HCT116 (cell line): ENCODE measurements at regions not wholly inside any gene's neighbourhood (a gene's known extent, or its start where the extent isn't known, plus 50 kb on each side); places are given as distances from the start of the nearest gene placed in this dataset.

Experiments used
- ATAC-seq: fragments of 200-7000 bp; cut with Tn5 transposase; 2 replicates; pipeline ENCODE4 v1.9.1; 2020; ENCODE audit warnings: mild to moderate bottlenecking, moderate library complexity
- BruUV-seq: library from RNA; stranded (reverse); fragments of 400-500 nt; replicated peaks from 2 replicates; lab custom pipeline; 2021; lab: Mats Ljungman, UMichigan
- CTCF ChIA-PET: fragments of 300-600 bp; sonication (Branson Sonifier 250); formaldehyde crosslinking; loops from one replicate; lab custom pipeline; 2021; ENCODE audit warnings: antibody characterized with exemption; lab: Charles Lee
- POLR2A ChIA-PET: fragments of 300-600, 350-600 bp; sonication (Branson Sonifier 250); formaldehyde crosslinking; loops from one replicate; lab custom pipeline; 2021; ENCODE audit warnings: antibody characterized with exemption; lab: Charles Lee
- RAD21 ChIA-PET, 2 experiments: fragments of 300-600 bp; sonication (Branson Sonifier 250); formaldehyde crosslinking; loops; one replicate each; lab custom pipeline; 2023; ENCODE audit warnings: low total read pairs in 2 of 2; ENCODE audit not compliant: uncharacterized antibody in 2 of 2, unreplicated experiment in 2 of 2, low non-redundant PET in 1 of 2; lab: Charles Lee
- DNase-seq: peaks from one replicate; pipeline ENCODE4 v3.0.0-alpha.2; 2010; ENCODE audit warnings: low read depth, low spot score
- H2AFZ ChIP-seq: fragments of 200-600 bp; shearing (Covaris generic), sonication (generic); 2 replicates; pipeline ENCODE4 v1.6.1; 2017; ENCODE audit warnings: low read depth, mixed run types, mixed read lengths, antibody characterized with exemption, low read length; ENCODE audit not compliant: poor library complexity, severe bottlenecking
- H3K27ac ChIP-seq: 2 replicates; pipeline ENCODE4 v1.5.1; 2012; ENCODE audit warnings: low read depth, low read length
- H3K27me3 ChIP-seq: fragments of 200-600 bp; sonication (generic); 2 replicates; pipeline ENCODE4 v1.6.1; 2016; ENCODE audit warnings: mixed run types, low read length, mixed read lengths; ENCODE audit not compliant: insufficient read depth
- H3K36me3 ChIP-seq, 2 experiments: fragments of 200-500 bp in 1 of 2; fragments of 200-600 bp in 1 of 2; sonication (Bioruptor generic) in 1 of 2; sonication (generic) in 1 of 2; 2 replicates each; pipeline versions ENCODE4 v1.5.1 to v1.6.1; 2014 to 2016; ENCODE audit warnings: low read length in 2 of 2, inconsistent platforms in 1 of 2, mixed read lengths in 1 of 2, mixed run types in 1 of 2; ENCODE audit not compliant: insufficient read depth in 2 of 2, control insufficient read depth in 1 of 2
- H3K4me1 ChIP-seq, 2 experiments: fragments of 200-600 bp in 1 of 2; sonication (generic) in 1 of 2; 2 replicates each; pipeline versions ENCODE4 v1.5.1 to v1.6.1; 2012 to 2017; ENCODE audit warnings: low read length in 2 of 2, inconsistent platforms in 1 of 2, mild to moderate bottlenecking in 1 of 2, mixed read lengths in 1 of 2, mixed run types in 1 of 2, moderate library complexity in 1 of 2; ENCODE audit not compliant: insufficient read depth in 2 of 2, control insufficient read depth in 1 of 2
- H3K4me2 ChIP-seq: fragments of 200-600 bp; sonication (generic); 2 replicates; pipeline ENCODE4 v1.6.1; 2017; ENCODE audit warnings: mixed run types, low read length, mixed read lengths
- H3K4me3 ChIP-seq, 2 experiments: fragments of 200-600 bp in 1 of 2; sonication (generic) in 1 of 2; replicated peaks in 1 of 2; 2 replicates each; pipeline ENCODE4 v1.5.1; 2011 to 2016; ENCODE audit warnings: low read length in 2 of 2, control low read depth in 1 of 2, low read depth in 1 of 2, mild to moderate bottlenecking in 1 of 2, mixed read lengths in 1 of 2, mixed run types in 1 of 2
- H3K79me2 ChIP-seq: fragments of 200-600 bp; sonication (generic); 2 replicates; pipeline ENCODE4 v1.6.1; 2017; ENCODE audit warnings: mild to moderate bottlenecking, mixed run types, low read length, moderate library complexity, mixed read lengths; ENCODE audit not compliant: insufficient read depth
- H3K9ac ChIP-seq: fragments of 200-600 bp; sonication (generic); 2 replicates; pipeline ENCODE4 v1.6.1; 2016; ENCODE audit warnings: low read length, mixed read lengths
- H3K9me2 ChIP-seq: fragments of 200-600 bp; sonication (generic), shearing (Covaris generic); 2 replicates; pipeline ENCODE4 v1.6.1; 2017; ENCODE audit warnings: mixed run types, mild to moderate bottlenecking, moderate library complexity; ENCODE audit not compliant: insufficient read depth
- H3K9me3 ChIP-seq, 2 experiments: fragments of 200-500 bp in 1 of 2; fragments of 200-600 bp in 1 of 2; sonication (Bioruptor generic) in 1 of 2; sonication (generic) in 1 of 2; 2 replicates each; pipeline ENCODE4 v1.6.1; 2014 to 2017; ENCODE audit warnings: low read length in 2 of 2, mixed read lengths in 2 of 2, inconsistent platforms in 1 of 2, low read depth in 1 of 2, mild to moderate bottlenecking in 1 of 2, mixed run types in 1 of 2, moderate library complexity in 1 of 2; ENCODE audit not compliant: control insufficient read depth in 1 of 2, insufficient read depth in 1 of 2
- H4K20me1 ChIP-seq: fragments of 200-600 bp; sonication (generic), shearing (Covaris generic); 2 replicates; pipeline ENCODE4 v1.6.1; 2017; ENCODE audit warnings: mixed run types, mild to moderate bottlenecking, moderate library complexity; ENCODE audit not compliant: insufficient read depth
- CBX3 ChIP-seq: IDR thresholded peaks from 2 replicates; pipeline ENCODE4 v1.6.1; 2012; ENCODE audit warnings: low read depth
- EGR1 ChIP-seq: IDR thresholded peaks from 2 replicates; pipeline ENCODE4 v1.6.1; 2012; ENCODE audit warnings: low read depth
- FOSL1 ChIP-seq: IDR thresholded peaks from 2 replicates; pipeline ENCODE4 v1.6.1; 2012; ENCODE audit warnings: low read depth
- intact Hi-C: fragments of 100-400 bp; cut with micrococcal nuclease; formaldehyde crosslinking; loops from 2 replicates; pipeline ENCODE4 v1.10.0; 2022
- TF ChIP-seq, protein P1 (sequence below): IDR thresholded peaks from 2 replicates; pipeline ENCODE4 v1.6.1; 2012; ENCODE audit warnings: low read depth

DNA sequence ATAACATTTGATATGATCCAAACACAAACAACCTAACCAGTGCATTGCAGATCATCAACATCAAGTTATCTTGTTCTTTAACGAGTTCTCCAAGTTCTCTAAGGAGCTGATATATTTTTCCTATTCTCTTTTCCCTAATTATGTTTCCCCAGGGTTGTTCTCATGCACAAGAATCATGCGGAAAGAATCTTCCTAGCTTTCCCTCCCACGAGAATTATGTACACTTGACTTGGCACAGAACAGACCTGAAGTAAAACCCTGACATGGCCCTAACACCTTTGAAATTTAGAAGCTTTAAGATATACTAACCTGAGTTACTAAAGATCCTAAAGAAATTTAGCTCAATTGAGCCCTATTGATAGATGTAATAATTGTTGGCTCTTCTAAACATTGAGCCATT is 110.7 kb upstream of the FST start (continued):
- TF ChIP-seq, protein P1, sequence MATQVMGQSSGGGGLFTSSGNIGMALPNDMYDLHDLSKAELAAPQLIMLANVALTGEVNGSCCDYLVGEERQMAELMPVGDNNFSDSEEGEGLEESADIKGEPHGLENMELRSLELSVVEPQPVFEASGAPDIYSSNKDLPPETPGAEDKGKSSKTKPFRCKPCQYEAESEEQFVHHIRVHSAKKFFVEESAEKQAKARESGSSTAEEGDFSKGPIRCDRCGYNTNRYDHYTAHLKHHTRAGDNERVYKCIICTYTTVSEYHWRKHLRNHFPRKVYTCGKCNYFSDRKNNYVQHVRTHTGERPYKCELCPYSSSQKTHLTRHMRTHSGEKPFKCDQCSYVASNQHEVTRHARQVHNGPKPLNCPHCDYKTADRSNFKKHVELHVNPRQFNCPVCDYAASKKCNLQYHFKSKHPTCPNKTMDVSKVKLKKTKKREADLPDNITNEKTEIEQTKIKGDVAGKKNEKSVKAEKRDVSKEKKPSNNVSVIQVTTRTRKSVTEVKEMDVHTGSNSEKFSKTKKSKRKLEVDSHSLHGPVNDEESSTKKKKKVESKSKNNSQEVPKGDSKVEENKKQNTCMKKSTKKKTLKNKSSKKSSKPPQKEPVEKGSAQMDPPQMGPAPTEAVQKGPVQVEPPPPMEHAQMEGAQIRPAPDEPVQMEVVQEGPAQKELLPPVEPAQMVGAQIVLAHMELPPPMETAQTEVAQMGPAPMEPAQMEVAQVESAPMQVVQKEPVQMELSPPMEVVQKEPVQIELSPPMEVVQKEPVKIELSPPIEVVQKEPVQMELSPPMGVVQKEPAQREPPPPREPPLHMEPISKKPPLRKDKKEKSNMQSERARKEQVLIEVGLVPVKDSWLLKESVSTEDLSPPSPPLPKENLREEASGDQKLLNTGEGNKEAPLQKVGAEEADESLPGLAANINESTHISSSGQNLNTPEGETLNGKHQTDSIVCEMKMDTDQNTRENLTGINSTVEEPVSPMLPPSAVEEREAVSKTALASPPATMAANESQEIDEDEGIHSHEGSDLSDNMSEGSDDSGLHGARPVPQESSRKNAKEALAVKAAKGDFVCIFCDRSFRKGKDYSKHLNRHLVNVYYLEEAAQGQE, result no peak
- no peak for TF ChIP-seq FOSL1
- TF ChIP-seq, all 23 proteins: peak for 0

DNA sequence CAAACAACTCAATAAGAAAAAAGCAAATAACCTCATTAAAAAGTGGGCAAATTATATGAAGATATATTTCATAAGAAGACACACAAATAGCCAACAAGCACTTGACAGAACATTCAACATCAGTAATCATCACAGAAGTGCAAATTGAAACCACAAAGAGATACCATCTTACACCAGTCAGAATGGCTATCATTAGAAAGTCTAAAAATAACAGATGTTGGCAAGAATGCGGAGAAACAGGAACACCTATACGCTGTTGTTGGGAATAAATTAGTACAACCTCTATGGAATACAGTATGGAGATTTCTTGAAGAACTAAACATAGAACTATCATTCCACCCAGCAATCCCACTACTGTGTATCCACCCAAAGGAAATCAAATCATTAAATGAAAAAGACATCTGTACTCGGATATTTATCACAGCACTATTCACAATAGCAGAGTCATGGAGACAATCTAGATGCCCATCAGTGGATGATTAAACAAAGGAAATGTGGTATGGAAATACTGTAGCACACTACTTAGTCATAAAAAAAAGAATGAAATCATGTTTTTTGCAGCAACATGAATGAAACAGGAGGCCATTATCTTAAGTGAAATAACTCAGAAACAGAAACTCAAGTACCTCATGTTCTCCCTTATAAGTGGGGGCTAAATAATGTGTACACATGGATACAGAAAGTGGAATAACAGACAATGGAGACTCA is 106.8 kb upstream of the FST start:
- no peak overlapping the region for H2AFZ ChIP-seq
- no peak for DNase-seq

More for the DNA sequence above, 106.8 kb upstream of the FST start:
- H3K4me1 ChIP-seq, result no peaks in the 10 kb centered on the region
- no peak overlapping the region for H3K9ac ChIP-seq
- H3K27me3 ChIP-seq, result no peaks in the 10 kb centered on the region
- ChIA-PET CTCF (no interaction called here), RAD21 (no interaction called here), POLR2A (no interaction called here)
- H3K79me2 ChIP-seq, result no peaks in the 10 kb centered on the region
- H3K4me3 ChIP-seq, result no peak overlapping the region
- no peaks in the 10 kb centered on the region for H3K9me3 ChIP-seq
- no peaks in the 10 kb centered on the region for H3K9me2 ChIP-seq
- intact Hi-C loops, result no loop called here
- TF ChIP-seq EGR1 (no peak), CBX3 (no peak)
- TF ChIP-seq, protein P1, result no peak
- ATAC-seq, result no peak
- no TSS peak for BruUV-seq
- H3K4me2 ChIP-seq, result no peak overlapping the region
- H3K27ac ChIP-seq, result no peak overlapping the region
- H3K36me3 ChIP-seq, result no peaks in the 10 kb centered on the region
- H4K20me1 ChIP-seq, result no peaks in the 10 kb centered on the region
